Erythroblast (primary cell): ENCODE measurements at regions not wholly inside any gene's neighbourhood (a gene's known extent, or its start where the extent isn't known, plus 50 kb on each side); places are given as distances from the start of the nearest gene placed in this dataset.
"Not testable (repeated sequence)": the region's sequence is repeated elsewhere in the genome, so short reads cannot be mapped to it uniquely, and the experiment has no call there.

ENCODE experiments used
- DNase-seq, 2 experiments: peaks; one replicate each; lab custom pipeline; 2025; lab: John Stamatoyannopoulos, UW
- GATA1 ChIP-seq: IDR thresholded peaks from 2 replicates; pipeline ENCODE4 v1.6.1; 2011; ENCODE audit warnings: low read depth, mild to moderate bottlenecking, control low read depth, low read length, moderate library complexity
- POLR2A ChIP-seq: IDR thresholded peaks from 2 replicates; pipeline ENCODE4 v1.6.1; 2011; ENCODE audit warnings: mild to moderate bottlenecking, low read length

GRCh38 chr6:4368649-4369048, 233.3 kb upstream of the ECI2 start:
- no peak for DNase-seq
- TF ChIP-seq GATA1 (no peak), POLR2A (no peak)

GRCh38 chr6:4367643-4368042, 232.3 kb upstream of the ECI2 start:
- no peak for DNase-seq
- TF ChIP-seq POLR2A (no peak), GATA1 (no peak)

DNA sequence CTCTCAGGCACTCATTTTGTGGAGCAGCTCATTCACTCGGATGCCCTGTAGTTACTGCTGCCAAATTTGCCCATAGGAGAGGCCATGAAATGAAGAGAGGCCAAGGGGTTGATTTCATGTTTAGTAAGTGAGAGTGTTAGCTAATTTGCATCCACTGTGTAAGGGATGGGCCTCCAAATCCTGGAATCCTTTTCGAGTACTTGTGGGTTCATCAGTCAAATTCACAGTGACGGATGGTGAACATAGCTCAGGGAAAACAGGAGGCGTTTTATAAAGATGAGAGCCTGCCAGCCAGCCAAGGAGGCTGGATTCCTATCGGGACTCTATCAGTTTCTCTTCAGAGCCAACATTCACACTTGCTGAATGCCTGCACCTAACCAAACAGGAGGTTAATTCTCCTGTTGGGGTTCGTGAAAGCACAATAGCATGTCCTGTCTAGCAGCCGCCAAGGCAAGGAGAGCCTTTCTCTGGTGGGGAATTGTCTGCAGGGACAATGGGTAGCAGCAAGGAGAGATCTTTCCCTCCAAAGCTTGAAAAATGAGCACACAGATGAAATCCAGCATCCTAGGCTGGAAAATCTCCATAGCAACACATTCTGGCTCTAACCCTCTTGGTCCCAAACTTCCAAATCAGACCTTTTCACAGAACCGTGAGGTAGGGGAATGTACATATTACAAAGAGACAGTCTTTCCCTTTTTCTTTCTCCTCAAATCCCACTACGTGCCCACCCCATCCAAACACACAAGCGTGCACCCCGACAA, 231.4 kb upstream of the ECI2 start:
- TF ChIP-seq GATA1 (no peak), POLR2A (no peak)
- DNase-seq = no peak

GRCh38 chr6:4365686-4366085, 230.3 kb upstream of the ECI2 start:
- DNase-seq = no peak
- TF ChIP-seq POLR2A = no peak
- TF ChIP-seq GATA1 = no peak

DNA sequence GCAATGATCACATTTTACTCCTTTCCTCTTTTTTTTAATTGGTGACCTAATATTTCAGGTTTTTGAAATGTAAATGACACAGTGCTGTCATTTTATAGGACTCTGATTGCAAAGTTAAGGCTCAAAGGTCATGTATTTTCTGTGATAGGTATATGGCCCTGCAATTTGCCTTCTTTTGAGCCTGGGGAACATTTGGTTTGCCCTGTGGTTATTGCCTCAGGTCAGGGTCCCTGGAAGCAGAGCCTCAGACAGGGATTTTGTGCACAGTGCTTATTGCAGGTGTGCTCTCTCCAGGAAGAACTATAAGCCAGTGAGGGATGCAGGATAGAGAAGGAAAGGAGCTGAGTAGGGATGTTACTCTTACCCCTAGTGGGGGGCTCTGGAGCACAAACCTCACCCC, 229.3 kb upstream of the ECI2 start:
- no peak for TF ChIP-seq GATA1
- no peak for TF ChIP-seq POLR2A
- DNase-seq = no peak

DNA sequence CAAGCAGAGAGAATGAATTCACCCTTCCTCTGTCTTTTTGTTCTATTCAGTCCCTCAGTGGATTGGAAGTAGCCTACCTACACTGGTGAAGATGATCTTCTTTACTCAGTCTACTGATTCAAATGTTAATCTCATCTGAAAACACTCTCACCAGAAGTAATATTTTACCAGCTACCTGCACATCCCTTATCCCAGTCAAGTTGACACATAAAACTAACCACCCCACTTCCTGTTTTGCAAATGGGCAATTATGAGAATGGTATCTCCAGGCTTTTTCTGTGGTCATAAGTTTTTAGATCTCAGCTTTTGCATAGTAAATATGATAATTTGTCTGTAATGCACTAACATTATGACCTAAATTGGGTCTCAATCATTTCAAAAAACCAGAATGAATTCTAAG, 228.8 kb upstream of the ECI2 start:
- no peak for DNase-seq
- TF ChIP-seq POLR2A = no peak
- TF ChIP-seq GATA1 = no peak

DNA sequence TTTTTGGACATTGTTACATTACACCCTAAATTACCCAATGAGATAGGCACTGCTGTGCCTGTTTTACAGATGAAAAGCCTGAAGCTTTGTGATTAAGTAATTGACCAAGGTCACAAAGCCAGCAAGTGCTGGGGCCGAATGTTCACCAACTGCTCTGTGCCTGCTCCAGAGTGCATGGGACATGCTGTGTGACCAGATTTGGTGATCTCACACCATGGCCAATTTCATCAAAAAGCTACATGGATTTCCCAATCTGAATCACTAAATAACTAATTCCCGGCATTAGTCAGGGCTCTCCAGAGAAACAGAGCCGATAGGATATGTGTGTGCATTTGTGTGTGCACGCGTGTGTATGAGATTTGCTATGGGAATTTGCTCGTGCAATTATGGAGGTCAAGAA, 228.3 kb upstream of the ECI2 start:
- DNase-seq = no peak

GRCh38 chr6:4362326-4362725, 227.0 kb upstream of the ECI2 start:
- DNase-seq = no peak
- TF ChIP-seq POLR2A = no peak
- TF ChIP-seq GATA1 = no peak

More for the DNA sequence above, 228.3 kb upstream of the ECI2 start:
- TF ChIP-seq POLR2A (no peak), GATA1 (no peak)

DNA sequence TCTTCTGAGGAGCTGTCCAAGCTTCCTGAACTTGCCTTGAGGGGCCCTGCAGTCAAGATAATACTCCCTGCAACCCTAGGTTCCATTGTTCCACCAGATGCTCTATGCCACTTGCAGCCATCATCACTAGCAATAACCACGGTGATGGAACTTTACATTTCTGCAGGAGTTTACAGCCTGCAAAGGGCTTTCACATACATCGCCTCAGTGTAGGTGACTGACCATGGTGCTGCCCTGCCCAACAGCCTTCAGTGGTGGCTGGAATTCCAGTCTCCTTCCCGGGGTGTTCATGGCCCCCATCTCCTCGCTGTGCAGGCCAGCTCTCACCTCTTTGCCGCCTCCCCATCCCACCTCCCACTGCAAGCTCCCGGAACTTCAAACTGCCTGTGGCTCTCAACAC, 225.5 kb upstream of the ECI2 start:
- DNase-seq = no peak
- TF ChIP-seq GATA1 (no peak), POLR2A (no peak)

- TF ChIP-seq POLR2A (no peak), GATA1 (no peak)
- DNase-seq = no peak
Measured at GRCh38 chr6:4359108-4359730, 223.8 kb upstream of the ECI2 start.

DNA sequence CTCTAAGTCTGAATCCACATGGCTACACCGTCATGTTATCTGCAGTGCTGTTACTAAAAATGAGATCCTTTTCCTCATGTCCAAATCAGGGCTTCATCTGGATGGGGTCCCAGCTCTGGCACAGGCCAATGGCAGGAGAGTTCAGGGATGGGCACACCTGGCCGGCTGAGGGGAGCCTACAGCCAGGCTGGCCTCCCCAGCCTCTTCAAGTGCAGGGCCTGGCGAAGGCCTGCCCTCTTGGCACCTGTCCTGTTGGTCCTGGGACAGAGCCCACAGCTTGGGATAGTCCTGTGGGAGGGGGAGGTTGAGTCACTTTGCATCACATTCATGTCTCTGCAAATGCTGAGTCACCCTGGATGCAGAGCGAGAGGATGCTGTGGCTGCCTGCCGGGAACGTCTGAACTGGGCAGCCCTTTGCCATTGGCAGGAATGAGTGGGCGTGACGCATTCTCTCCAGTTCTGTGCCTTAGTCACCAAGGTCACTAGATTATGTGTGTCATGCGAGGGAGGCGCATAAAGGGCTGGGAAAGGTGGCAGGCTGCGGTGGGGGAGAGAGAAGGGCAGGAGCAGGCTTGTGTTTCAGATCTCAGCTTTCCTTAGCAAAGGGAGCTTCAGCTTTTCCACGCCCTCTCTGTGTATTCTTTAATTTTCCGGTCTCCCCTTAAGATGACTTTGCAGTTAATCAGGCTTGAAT, 223.2 kb upstream of the ECI2 start:
- peak; percentile 32 to 77 for DNase-seq
- no peak for TF ChIP-seq POLR2A
- no peak for TF ChIP-seq GATA1

GRCh38 chr6:4357660-4358152, 222.3 kb upstream of the ECI2 start:
- not testable (repeated sequence) for DNase-seq

GRCh38 chr6:4356899-4357659, 221.7 kb upstream of the ECI2 start:
- TF ChIP-seq GATA1 (no peak), POLR2A (no peak)
- DNase-seq = no peak
